GM23338 (cell line): ENCODE measurements at regions not wholly inside any gene's neighbourhood (a gene's known extent, or its start where the extent isn't known, plus 50 kb on each side); places are given as distances from the start of the nearest gene placed in this dataset.

Experiments used
- ATAC-seq: fragments of 200-7000 bp; cut with Tn5 transposase; 3 replicates; pipeline ENCODE4 v1.9.1; 2020
- DNase-seq: peaks from one replicate; pipeline ENCODE4 v3.0.0-alpha.2; 2015; ENCODE audit warnings: low spot score
- H2AFZ ChIP-seq: fragments of 200-600 bp; sonication (generic); 2 replicates; pipeline ENCODE4 v1.8.0; 2016; ENCODE audit warnings: antibody characterized with exemption, mild to moderate bottlenecking, moderate library complexity
- H3F3A ChIP-seq: fragments of 200-600 bp; sonication (generic); replicated peaks from 2 replicates; pipeline ENCODE4 v1.8.0; 2017; ENCODE audit warnings: antibody characterized with exemption, mixed run types, low read depth
- H3K27ac ChIP-seq: fragments of 200-600 bp; sonication (generic); 2 replicates; pipeline ENCODE4 v1.6.1; 2016; ENCODE audit warnings: low read depth
- H3K27me3 ChIP-seq: fragments of 200-600 bp; sonication (generic); 2 replicates; pipeline ENCODE4 v1.8.0; 2016; ENCODE audit warnings: mild to moderate bottlenecking, mixed run types, moderate library complexity; ENCODE audit not compliant: insufficient read depth
- H3K36me3 ChIP-seq: fragments of 200-600 bp; sonication (generic); 2 replicates; pipeline ENCODE4 v1.8.0; 2016; ENCODE audit warnings: mild to moderate bottlenecking; ENCODE audit not compliant: insufficient read depth
- H3K4me1 ChIP-seq: fragments of 200-600 bp; sonication (generic); 2 replicates; pipeline ENCODE4 v1.8.0; 2016; ENCODE audit warnings: mild to moderate bottlenecking, moderate library complexity; ENCODE audit not compliant: insufficient read depth
- H3K4me2 ChIP-seq: fragments of 200-600 bp; sonication (generic); 2 replicates; pipeline ENCODE4 v1.7.1; 2017; ENCODE audit warnings: mixed run types
- H3K4me3 ChIP-seq: fragments of 200-600 bp; sonication (generic); 2 replicates; pipeline ENCODE4 v1.6.1; 2016; ENCODE audit warnings: mixed run types
- H3K79me2 ChIP-seq: fragments of 200-600 bp; sonication (generic); replicated peaks from 2 replicates; pipeline ENCODE4 v1.8.0; 2017; ENCODE audit warnings: mild to moderate bottlenecking; ENCODE audit not compliant: insufficient read depth
- H3K9me2 ChIP-seq: fragments of 200-600 bp; sonication (generic); 2 replicates; pipeline ENCODE4 v1.8.0; 2017; ENCODE audit not compliant: insufficient read depth
- H4K20me1 ChIP-seq: fragments of 200-600 bp; sonication (generic); replicated peaks from 2 replicates; pipeline ENCODE4 v1.8.0; 2017; ENCODE audit warnings: mild to moderate bottlenecking; ENCODE audit not compliant: insufficient read depth
- H3K27ac Mint-ChIP-seq: 2 replicates; pipeline ENCODE4 v1.8.0; 2020; ENCODE audit warnings: inconsistent platforms, mild to moderate bottlenecking, moderate library complexity, mixed read lengths
- H3K27me3 Mint-ChIP-seq: 3 replicates; pipeline ENCODE4 v1.8.0; 2022; ENCODE audit warnings: low read depth, mild to moderate bottlenecking, moderate library complexity, mixed read lengths, inconsistent platforms; ENCODE audit not compliant: insufficient read depth, poor library complexity
- H3K36me3 Mint-ChIP-seq: 3 replicates; pipeline ENCODE4 v1.8.0; 2021; ENCODE audit warnings: low read depth, mild to moderate bottlenecking, inconsistent platforms, moderate library complexity, mixed read lengths
- H3K4me1 Mint-ChIP-seq: 3 replicates; pipeline ENCODE4 v1.8.0; 2020; ENCODE audit warnings: mild to moderate bottlenecking, inconsistent platforms, mixed read lengths
- H3K4me3 Mint-ChIP-seq: 3 replicates; pipeline ENCODE4 v1.8.0; 2021; ENCODE audit warnings: moderate library complexity, mild to moderate bottlenecking, inconsistent platforms, mixed read lengths
- H3K9me3 Mint-ChIP-seq: 3 replicates; pipeline ENCODE4 v1.8.0; 2020; ENCODE audit warnings: moderate library complexity, mild to moderate bottlenecking, inconsistent platforms, mixed read lengths
- CREB1 ChIP-seq: fragments of 250-450 bp; sonication (Bioruptor Pico); IDR thresholded peaks from 2 replicates; pipeline ENCODE4 v1.5.0; 2020; ENCODE audit warnings: low read depth, mild to moderate bottlenecking, moderate library complexity
- EZH2 ChIP-seq: fragments of 200-600 bp; sonication (generic); IDR thresholded peaks from one replicate; pipeline ENCODE4 v1.8.0; 2017; ENCODE audit warnings: antibody characterized with exemption, mild to moderate bottlenecking, low read depth; ENCODE audit not compliant: unreplicated experiment
- JUNB ChIP-seq: IDR thresholded peaks from one replicate; pipeline ENCODE4 v1.6.1; 2016; ENCODE audit warnings: antibody characterized with exemption; ENCODE audit not compliant: unreplicated experiment
- NANOG ChIP-seq: IDR thresholded peaks from 2 replicates; pipeline ENCODE4 v1.6.1; 2016; ENCODE audit warnings: antibody characterized with exemption, borderline replicate concordance
- POLR2AphosphoS5 ChIP-seq: IDR thresholded peaks from 2 replicates; pipeline ENCODE4 v1.6.1; 2016; ENCODE audit warnings: antibody characterized with exemption, low read depth
- STAT1 ChIP-seq: IDR thresholded peaks from one replicate; pipeline ENCODE4 v1.6.1; 2016; ENCODE audit warnings: antibody characterized with exemption; ENCODE audit not compliant: unreplicated experiment
- ZNF114 ChIP-seq: fragments of 250-450 bp; sonication (Bioruptor Pico); IDR thresholded peaks from 2 replicates; pipeline ENCODE4 v1.5.0; 2020; ENCODE audit warnings: mild to moderate bottlenecking, moderate library complexity
- ZNF331 ChIP-seq: fragments of 250-450 bp; sonication (Bioruptor Pico); IDR thresholded peaks from 2 replicates; pipeline ENCODE4 v1.5.0; 2020; ENCODE audit warnings: low read depth, mild to moderate bottlenecking, moderate library complexity
- TF ChIP-seq, protein P1 (sequence below), 2 experiments: fragments of 200-600 bp in 1 of 2; sonication (generic) in 1 of 2; conservative IDR thresholded peaks; 2 replicates each; pipeline versions ENCODE4 v1.5.1 to v1.6.1; 2016 to 2017; ENCODE audit warnings: antibody characterized with exemption in 2 of 2, low read depth in 2 of 2, mild to moderate bottlenecking in 2 of 2, moderate library complexity in 1 of 2

DNA sequence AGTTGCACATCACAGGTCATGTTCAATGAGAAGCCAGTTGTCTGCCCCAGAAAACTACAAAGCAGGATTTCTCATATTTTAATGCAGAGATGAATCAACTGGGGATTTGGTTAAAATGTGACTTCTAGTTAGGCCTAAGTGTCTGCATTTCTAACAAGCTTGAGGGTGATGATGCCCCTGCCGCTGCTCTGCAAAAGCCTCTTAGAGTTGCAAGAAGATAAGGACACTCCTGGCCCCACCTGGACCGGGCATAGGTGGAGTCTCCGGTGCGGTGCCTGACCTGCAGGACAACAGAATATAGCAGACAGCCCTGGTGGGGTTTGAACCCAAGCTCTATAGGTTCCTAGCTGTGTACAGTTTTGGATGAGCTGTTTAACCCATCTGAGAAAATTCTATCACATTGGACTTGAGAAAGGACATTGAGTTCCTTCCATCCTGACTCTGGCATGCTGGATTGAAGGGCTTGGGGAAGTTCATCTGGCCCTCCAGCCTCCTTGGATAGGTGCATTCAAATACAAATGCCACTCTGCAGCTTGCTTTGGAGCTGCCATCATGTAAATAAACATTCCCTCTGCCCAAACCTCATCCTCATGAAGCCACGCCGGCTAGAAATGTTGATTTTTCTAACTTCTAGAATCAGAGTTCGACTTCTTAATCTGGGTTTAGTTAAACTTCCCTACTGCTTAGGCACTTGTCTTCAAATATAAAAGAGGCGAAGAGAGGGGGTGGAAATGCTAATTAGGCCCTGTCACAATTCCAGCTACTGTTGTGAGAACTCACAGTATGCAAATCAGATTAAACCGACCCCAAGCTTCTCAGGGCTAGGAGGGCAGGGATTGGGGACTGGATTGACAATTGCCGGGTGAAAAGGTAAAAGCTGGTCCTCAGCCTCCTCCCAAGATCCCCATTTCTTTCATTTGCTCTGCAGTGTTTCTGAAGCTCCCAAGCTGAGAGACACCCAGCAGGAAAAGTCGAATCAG lies 1225.6 kb downstream of the VRK1 start (continued):
- no peak for TF ChIP-seq STAT1
- TF ChIP-seq, protein P1, sequence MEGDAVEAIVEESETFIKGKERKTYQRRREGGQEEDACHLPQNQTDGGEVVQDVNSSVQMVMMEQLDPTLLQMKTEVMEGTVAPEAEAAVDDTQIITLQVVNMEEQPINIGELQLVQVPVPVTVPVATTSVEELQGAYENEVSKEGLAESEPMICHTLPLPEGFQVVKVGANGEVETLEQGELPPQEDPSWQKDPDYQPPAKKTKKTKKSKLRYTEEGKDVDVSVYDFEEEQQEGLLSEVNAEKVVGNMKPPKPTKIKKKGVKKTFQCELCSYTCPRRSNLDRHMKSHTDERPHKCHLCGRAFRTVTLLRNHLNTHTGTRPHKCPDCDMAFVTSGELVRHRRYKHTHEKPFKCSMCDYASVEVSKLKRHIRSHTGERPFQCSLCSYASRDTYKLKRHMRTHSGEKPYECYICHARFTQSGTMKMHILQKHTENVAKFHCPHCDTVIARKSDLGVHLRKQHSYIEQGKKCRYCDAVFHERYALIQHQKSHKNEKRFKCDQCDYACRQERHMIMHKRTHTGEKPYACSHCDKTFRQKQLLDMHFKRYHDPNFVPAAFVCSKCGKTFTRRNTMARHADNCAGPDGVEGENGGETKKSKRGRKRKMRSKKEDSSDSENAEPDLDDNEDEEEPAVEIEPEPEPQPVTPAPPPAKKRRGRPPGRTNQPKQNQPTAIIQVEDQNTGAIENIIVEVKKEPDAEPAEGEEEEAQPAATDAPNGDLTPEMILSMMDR (conservative IDR thresholded peaks at IDR 0.05; ENCODE audit: low read depth in 2 of 2): no peak

DNA sequence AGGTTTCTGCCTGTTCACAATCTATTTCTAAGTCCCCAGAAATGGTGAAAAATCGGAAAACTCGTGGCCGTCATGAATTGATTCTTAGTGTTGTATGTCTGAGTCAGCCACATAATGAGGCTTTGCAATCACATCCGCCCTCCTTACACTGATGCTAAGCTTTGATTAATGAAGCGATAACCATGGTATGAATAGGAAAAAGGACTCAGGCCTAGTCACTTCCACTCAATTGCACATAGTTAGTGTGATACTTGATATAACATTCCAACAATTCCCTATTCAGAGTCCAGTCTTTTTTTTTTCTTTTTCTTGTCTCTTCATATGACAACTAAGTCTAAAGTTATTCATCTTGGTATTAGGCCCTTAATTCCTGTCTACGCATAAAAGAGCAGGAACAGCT lies 1231.0 kb downstream of the VRK1 start:
- Histone ChIP-seq H3K4me2 (no peak overlapping the region), H3F3A (no peaks in the 10 kb centered on the region), H2AFZ (no peak overlapping the region), H3K79me2 (no peaks in the 10 kb centered on the region), H3K27me3 (no peaks in the 10 kb centered on the region), H3K36me3 (no peaks in the 10 kb centered on the region), H3K9me2 (peaks cover 5% of the 10 kb centered on the region; the same call in 1 of the 2 replicates), H4K20me1 (no peaks in the 10 kb centered on the region), H3K27ac (no peak overlapping the region), H3K4me3 (no peak overlapping the region), H3K4me1 (no peaks in the 10 kb centered on the region)
- peaks cover 6% of the 10 kb centered on the region for H3K4me1 Mint-ChIP-seq
- no peak overlapping the region for H3K4me3 Mint-ChIP-seq
- TF ChIP-seq NANOG: no peak
- TF ChIP-seq ZNF114 (CRISPR knock-in tag): no peak
- TF ChIP-seq, protein P1 (conservative IDR thresholded peaks at IDR 0.05; ENCODE audit: low read depth in 2 of 2): no peak
- no peak for TF ChIP-seq JUNB
- TF ChIP-seq ZNF331: no peak
- peaks cover 14% of the 10 kb centered on the region for H3K9me3 Mint-ChIP-seq
- H3K36me3 Mint-ChIP-seq: peaks cover 8% of the 10 kb centered on the region
- H3K27ac Mint-ChIP-seq: no peak overlapping the region
- H3K27me3 Mint-ChIP-seq: no peaks in the 10 kb centered on the region
- no peak for DNase-seq
- ATAC-seq: no peak

DNA sequence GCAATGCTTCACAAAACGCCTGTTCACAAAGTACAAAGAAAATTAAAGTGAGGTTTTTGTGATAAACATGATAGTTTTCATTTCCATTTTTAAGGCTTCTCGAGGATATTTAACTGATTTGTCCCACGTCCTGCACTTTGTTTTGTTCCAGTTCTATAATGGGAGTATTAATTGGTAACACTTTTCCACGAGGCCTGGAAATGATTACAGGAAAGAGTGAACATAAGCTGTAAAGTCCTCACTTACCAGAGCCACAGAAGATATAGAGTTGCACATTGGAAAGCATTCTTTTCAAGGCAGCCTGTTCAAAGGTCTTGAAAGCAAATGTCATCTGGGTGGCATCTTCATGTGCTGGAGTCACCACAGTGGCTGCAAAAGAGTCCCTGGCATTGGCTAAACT lies 1236.6 kb downstream of the BCL11B start:
- no peak overlapping the region for H3K27ac ChIP-seq
- H3K27ac Mint-ChIP-seq: no peak overlapping the region
- H3K27me3 Mint-ChIP-seq: no peaks in the 10 kb centered on the region
- TF ChIP-seq POLR2AphosphoS5 (no peak), CREB1 (CRISPR knock-in tag) (no peak), ZNF114 (CRISPR knock-in tag) (no peak), EZH2 (no peak), STAT1 (no peak)

More for the DNA sequence above, 1236.6 kb downstream of the BCL11B start:
- Histone ChIP-seq H3K4me2 (no peak overlapping the region), H3K4me3 (no peak overlapping the region), H4K20me1 (no peaks in the 10 kb centered on the region), H3K4me1 (no peaks in the 10 kb centered on the region), H3K9me2 (peaks cover 14% of the 10 kb centered on the region), H3F3A (no peaks in the 10 kb centered on the region), H2AFZ (no peak overlapping the region), H3K79me2 (no peaks in the 10 kb centered on the region), H3K36me3 (no peaks in the 10 kb centered on the region), H3K27me3 (no peaks in the 10 kb centered on the region)
- H3K36me3 Mint-ChIP-seq: peaks cover 8% of the 10 kb centered on the region; the same call in 2 of the 3 replicates
- DNase-seq (no peak), ATAC-seq (no peak)
- H3K9me3 Mint-ChIP-seq: peaks cover 14% of the 10 kb centered on the region
- H3K4me3 Mint-ChIP-seq: no peak overlapping the region
- no peaks in the 10 kb centered on the region for H3K4me1 Mint-ChIP-seq
